HG03095 (cell line): ENCODE measurements at regions not wholly inside any gene's neighbourhood (a gene's known extent, or its start where the extent isn't known, plus 50 kb on each side); places are given as distances from the start of the nearest gene placed in this dataset.
"Not testable (repeated sequence)": the region's sequence is repeated elsewhere in the genome, so short reads cannot be mapped to it uniquely, and the experiment has no call there.

Experiments used
- ATAC-seq: cut with Tn5 transposase; IDR thresholded peaks from one replicate; pipeline ENCODE4 v1.9.1; 2021; ENCODE audit warnings: moderate library complexity; ENCODE audit not compliant: unreplicated experiment

DNA sequence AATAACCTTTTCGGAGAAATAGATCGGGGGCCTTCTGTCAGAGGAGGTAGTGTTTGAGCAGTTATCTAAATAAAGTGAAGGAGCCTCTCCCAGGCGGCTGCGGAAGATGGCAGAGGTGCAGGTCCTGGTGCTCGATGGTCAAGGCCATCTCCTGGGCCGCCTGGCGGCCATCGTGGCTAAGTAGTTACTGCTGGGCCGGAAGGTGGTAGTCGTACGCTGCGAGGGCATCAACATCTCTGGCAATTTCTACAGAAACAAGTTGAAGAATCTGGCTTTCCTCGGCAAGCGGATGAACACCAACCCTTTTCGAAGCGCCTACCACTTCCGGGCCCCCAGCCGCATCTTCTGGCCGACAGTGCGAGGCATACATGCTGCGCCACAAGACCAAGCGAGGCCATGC is 186.1 kb downstream of the KTN1 start:
- ATAC-seq, result no peak

DNA sequence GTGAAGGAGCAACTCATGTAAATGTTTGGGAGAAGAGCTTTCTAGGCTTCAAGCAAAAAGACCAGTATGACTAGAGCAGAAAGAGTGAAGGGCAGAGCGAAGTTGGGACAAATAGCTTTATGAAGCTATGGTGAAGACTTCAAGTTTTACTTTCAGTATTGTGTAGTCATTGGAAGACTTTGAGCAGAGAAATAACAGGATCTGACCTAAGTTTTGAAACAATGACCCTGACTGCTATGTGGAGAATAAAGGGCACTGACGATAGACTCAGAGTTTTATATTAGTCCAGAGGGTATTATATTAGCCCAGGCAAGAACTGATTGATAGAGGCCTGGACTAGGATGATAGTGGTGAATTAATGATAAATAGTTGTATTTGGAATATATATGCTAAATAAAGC is 187.3 kb downstream of the KTN1 start:
- no peak for ATAC-seq

DNA sequence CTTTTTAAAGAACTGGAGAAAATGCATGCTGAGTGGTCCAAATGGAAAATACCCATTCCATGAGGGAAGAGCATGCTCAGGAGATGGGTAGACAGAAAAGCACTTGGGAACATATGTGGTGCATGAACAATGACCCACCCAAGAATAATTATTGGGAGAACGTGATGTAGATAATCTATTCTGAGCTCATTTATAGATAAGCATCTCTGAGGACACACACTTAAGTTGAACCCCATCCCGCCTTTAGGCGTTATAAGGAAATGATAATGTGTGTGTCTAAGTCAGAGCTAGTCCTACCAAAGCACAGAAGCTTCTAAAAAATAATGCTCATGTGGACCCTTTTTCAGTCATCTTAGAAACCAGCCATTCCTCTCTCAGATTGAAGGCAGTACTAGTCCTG is 189.9 kb downstream of the KTN1 start:
- ATAC-seq, result no peak

DNA sequence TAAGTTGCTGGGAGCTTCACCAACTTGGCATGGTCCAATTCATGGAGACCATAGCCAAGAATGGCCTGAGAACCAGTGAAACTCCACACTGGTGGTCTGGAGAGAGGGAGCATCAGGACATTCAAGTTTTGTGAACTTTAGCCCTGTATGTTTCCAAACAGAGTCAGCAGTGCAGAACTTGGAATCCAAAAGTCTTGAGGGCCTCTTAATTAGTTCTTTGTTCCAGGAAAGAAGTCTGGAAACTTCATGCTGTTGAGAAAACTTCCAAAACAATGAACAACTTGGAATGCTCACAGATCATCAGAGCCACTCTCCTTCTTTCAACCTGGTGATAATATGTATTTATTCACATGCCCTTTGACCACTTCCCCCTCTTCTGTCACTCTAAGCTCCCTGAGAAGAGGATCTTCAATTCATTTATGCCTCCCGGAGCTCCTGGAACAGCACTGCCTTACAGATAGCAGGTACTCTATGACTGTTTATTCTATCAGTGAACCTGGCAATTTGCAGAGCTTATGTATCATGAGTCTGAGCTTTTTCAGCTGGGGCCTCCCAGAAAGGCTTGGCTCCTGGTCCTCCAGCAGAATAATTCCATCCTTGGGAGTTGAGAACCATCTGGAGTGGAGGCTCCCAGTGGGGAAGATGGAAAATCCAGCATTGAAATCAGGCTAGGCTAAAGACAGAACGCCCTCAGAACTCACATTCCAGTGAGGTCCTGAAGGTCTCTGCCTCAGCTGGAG is 191.4 kb downstream of the KTN1 start:
- no peak for ATAC-seq

- no peak for ATAC-seq
Measured at GRCh38 chr14:55772486-55772885, 192.5 kb downstream of the KTN1 start.

DNA sequence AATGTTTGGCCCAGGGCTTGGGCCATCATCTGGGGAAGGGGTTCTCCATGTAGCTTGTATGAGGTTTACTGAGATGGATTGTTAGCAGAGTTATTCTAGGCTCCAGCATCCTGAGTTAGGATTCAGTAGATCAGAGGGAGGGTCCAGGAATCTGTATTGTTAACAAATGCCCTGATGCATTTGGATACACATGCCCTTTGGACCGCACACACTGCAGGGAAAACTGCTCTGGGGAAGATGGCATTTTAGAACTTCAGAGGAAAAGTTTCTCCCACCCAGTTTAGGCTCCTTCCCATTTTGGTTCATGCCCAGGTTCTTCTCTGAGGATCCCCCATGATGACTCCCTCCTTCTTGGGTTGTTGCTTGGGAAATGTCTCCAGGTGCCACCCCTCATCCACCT is 193.3 kb downstream of the KTN1 start:
- ATAC-seq, result no peak

GRCh38 chr14:55773984-55774545 is 194.1 kb downstream of the KTN1 start:
- ATAC-seq, result no peak

- no peak for ATAC-seq
Measured at GRCh38 chr14:55777877-55778276, 197.9 kb downstream of the KTN1 start.

DNA sequence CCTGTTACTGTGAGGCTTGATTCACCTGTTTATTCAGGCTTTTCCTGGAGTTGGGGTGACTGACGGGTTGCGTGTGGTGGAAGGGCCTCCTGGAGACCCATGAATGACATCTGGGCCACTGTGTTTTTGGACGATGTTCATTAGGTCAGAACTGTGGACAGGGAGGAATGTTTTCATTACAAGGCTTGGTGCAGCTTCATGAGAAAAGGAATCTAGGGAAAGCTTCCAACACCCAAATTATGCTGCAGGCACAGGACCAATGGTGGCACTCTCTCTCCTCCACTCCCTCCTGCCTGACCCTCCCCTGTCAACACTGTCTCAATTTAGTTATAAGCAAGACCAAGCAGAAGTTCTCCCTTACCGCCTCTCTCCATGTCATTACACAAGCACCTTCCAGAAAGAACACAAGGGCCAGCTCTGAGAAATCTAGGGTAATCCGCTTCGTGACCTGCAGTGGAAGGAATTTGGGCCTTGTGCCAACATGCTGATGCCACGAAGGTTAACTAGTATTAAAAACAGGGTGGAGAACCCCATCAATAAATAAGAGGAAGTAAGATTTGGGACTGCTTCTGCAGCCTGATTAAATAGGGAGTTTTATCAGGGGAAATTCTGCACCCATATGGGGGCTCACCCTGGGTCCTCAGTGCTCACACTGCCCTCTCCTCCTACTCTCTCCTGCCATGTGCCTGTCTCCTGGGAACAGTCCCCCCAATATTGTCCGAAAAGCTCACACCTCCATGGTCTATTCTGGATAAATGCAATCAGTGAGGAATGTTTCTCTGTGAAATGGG is 200.3 kb downstream of the KTN1 start:
- no peak for ATAC-seq

DNA sequence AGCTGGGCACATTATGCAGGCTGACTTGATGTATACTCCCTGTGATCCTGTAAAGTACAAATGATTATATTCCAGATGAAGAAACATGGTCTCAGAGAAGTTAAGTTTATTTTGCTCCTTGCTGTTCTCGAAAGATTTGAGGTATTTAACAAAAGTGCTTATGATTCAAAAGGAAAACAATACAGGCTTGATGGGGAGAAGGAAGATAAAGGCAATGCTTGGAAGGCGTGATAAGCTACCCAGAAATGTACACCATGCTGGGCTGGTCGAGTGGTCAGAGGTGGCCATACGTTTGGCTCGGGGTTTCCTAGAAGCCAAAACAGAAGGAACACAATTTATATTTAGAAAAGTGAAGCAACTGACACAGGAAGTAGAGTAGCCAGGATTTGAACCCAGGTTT is 201.0 kb downstream of the KTN1 start:
- ATAC-seq, result no peak

GRCh38 chr14:55782166-55782565 is 202.2 kb downstream of the KTN1 start:
- ATAC-seq, result no peak

GRCh38 chr14:55789406-55789805 is 209.4 kb downstream of the KTN1 start:
- ATAC-seq, result no peak

DNA sequence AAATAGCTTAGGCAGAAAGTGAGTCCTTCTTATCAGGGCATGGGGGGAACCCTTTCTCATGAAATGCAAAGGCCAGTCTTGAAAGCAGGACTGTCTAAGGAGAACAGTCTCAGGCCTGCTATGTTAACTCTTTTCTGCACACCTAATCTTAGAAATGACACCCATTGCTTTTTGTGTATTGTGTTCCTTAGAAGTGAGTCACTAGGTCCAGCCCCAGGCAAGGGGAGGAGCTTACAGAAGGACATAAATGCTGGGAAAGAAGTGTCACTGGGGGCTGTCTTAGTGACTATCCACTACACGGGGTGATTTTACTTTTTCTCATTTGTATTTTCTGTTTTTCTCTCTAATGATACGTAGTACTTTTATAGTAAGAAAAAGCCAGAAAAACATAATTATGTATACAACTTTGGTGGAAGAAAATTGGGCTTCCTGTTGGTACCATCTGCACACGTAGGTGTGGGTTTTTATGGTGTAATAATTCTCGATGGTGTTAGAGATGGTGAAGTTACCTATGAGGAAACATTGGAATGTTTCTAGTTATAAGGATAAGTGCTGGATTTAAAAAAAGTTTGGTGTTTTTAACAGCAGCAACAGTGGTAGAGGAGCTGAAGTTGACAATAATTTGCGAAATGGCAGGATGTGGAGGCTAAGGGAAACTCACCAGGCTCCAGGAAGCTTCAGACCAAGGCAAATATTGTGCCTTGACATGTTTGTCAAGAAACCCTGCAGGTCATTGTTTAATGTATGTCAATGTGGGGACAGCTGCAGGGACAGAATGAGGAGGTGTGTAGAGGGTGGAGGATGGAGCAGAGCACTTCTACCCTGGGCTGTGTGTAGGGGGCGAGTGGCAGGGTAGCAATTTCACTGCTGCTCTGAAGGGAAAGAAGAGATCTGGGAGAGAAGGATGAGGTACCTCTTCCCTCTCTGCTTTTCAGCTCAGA is 214.9 kb downstream of the KTN1 start:
- no peak for ATAC-seq

DNA sequence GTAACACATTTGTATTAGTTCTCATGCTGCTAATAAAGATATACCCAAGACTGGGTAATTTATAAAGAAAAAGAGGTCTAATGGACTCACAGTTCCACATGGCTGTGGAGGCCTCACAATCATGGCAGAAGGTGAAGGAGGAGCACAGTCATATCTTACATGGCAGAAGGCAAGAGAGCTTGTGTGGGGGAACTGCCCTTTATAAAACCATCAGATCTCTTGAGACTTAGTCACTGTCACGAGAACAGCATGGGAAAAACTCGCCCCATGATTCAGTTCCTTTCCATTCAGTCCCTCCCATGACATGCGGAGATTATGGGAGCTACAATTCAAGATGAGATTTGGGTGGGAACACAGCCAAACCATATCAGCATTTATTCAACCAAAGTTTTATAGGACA is 216.5 kb downstream of the KTN1 start:
- not testable (repeated sequence) for ATAC-seq

DNA sequence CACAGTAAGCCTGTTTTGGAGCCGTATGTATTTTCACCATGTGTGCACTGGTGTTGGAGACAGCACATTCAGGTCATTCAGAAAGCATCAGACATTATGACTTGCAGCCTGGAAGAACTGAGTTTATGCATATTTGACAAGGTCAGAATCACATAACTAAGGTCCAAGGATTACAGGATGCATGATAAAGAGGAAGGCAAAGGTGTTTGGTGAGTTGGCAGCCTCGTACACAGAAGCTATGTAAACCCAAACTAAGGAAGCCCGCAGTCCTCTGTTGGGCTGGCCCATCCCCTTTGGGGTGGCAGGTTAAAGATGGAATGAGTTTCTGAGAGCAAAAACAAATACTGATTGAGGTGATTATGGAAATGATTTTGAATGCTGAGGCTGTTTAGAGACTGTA is 218.4 kb downstream of the KTN1 start:
- no peak for ATAC-seq

GRCh38 chr14:55799508-55800095 is 219.6 kb downstream of the KTN1 start:
- ATAC-seq, result no peak

DNA sequence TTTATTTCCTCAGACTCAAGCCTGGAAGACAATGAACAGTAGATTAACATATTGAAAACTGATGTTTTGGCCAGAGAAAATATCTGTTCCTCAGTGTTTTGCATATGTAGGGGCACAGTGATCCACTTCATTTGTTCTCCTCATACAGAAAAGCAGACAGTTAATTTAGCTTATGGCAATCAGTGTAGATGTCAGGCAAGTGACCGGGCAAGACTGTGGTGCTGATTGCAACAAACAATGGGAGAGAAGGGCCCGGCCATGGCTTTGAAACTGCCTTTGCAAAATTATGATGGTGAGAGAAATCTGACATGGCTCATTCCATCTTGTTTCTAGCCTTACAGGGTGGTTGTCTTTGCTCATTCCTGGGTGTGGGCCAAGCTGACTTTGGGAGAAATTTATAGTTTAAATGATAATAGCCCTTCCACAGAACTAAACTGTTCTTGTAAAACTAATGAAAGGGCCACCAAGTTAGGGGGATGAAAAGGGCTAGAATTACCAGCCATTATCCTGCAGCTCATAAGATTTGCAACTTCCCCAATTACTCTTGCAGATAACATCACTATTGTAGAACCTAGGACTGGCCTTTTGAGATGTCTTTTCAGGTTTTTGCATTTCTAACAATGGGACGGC is 220.3 kb downstream of the KTN1 start:
- ATAC-seq, result no peak

DNA sequence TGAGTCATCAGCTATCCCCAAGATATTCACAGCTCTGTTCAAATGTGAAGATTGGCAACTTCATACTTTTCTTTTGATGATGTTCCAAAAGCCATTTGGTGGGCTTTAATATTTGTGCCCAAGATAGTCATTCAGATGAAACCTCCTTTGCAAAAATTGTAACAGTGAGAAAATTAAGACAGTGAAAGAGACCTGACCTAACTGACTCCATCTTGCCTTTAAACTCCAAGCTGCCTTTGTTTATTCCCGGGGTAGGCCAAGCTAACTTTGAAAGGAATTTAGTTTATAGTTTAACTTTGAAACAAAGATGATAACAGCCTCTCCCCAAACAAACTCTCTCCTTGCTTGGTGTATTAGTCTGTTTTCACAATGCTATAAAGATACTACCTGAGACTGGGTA is 221.1 kb downstream of the KTN1 start:
- no peak for ATAC-seq

- ATAC-seq, result no peak
Measured at GRCh38 chr14:55802986-55803872, 223.2 kb downstream of the KTN1 start.
